IPS-18c (cell line): ENCODE measurements at regions not wholly inside any gene's neighbourhood (a gene's known extent, or its start where the extent isn't known, plus 50 kb on each side); places are given as distances from the start of the nearest gene placed in this dataset.

ENCODE experiments used
- H3K4me3 ChIP-seq: 2 replicates; pipeline ENCODE4 v1.7.0; 2013; ENCODE audit warnings: low read depth, mild to moderate bottlenecking, low read length, moderate library complexity; ENCODE audit not compliant: insufficient read depth
- H3K9me3 ChIP-seq: one replicate; pipeline ENCODE4 v1.6.1; 2013; ENCODE audit warnings: mild to moderate bottlenecking, low read length, moderate library complexity; ENCODE audit not compliant: control insufficient read depth, insufficient read depth

- no peak overlapping the region for H3K4me3 ChIP-seq
- H3K9me3 ChIP-seq: peaks cover 3% of the 10 kb centered on the region
These were observed 172.0 kb upstream of the CADM1 start for GRCh38 chr11:115676206-115676605.

GRCh38 chr11:115674937-115675544 is 170.8 kb upstream of the CADM1 start:
- no peak overlapping the region for H3K4me3 ChIP-seq
- H3K9me3 ChIP-seq: peaks cover 3% of the 10 kb centered on the region

- H3K4me3 ChIP-seq: no peak overlapping the region
- peaks cover 3% of the 10 kb centered on the region for H3K9me3 ChIP-seq
These were observed 170.1 kb upstream of the CADM1 start for GRCh38 chr11:115674176-115674936.

- H3K4me3 ChIP-seq: no peak overlapping the region
- peaks cover 3% of the 10 kb centered on the region for H3K9me3 ChIP-seq
These were observed 169.5 kb upstream of the CADM1 start for GRCh38 chr11:115673720-115674119.

- H3K4me3 ChIP-seq: no peak overlapping the region
- peaks cover 3% of the 10 kb centered on the region for H3K9me3 ChIP-seq
These were observed 168.8 kb upstream of the CADM1 start for GRCh38 chr11:115672999-115673411.

- H3K9me3 ChIP-seq: peaks cover 3% of the 10 kb centered on the region
- H3K4me3 ChIP-seq: no peak overlapping the region
These were observed 168.2 kb upstream of the CADM1 start for GRCh38 chr11:115672412-115672811.

- no peak overlapping the region for H3K4me3 ChIP-seq
- H3K9me3 ChIP-seq: no peaks in the 10 kb centered on the region
These were observed 166.5 kb upstream of the CADM1 start for GRCh38 chr11:115670538-115671205.

- Histone ChIP-seq H3K4me3 (no peak overlapping the region), H3K9me3 (peaks cover 2% of the 10 kb centered on the region)
These were observed 161.7 kb upstream of the CADM1 start for GRCh38 chr11:115665958-115666357.

- H3K4me3 ChIP-seq: no peak overlapping the region
- peaks cover 2% of the 10 kb centered on the region for H3K9me3 ChIP-seq
These were observed 161.1 kb upstream of the CADM1 start for GRCh38 chr11:115665175-115665821.

GRCh38 chr11:115664313-115664712 is 160.1 kb upstream of the CADM1 start:
- H3K4me3 ChIP-seq: no peak overlapping the region
- peaks cover 2% of the 10 kb centered on the region for H3K9me3 ChIP-seq

- peaks cover 2% of the 10 kb centered on the region for H3K9me3 ChIP-seq
- no peak overlapping the region for H3K4me3 ChIP-seq
These were observed 159.6 kb upstream of the CADM1 start for GRCh38 chr11:115663790-115664189.

GRCh38 chr11:115660030-115660805 is 156.0 kb upstream of the CADM1 start:
- Histone ChIP-seq H3K9me3 (peaks cover 2% of the 10 kb centered on the region), H3K4me3 (peak overlapping the region; percentile 46)

- H3K9me3 ChIP-seq: no peaks in the 10 kb centered on the region
- H3K4me3 ChIP-seq: peak overlapping the region; percentile 46
These were observed 155.1 kb upstream of the CADM1 start for GRCh38 chr11:115659061-115659963.

- Histone ChIP-seq H3K4me3 (no peak overlapping the region), H3K9me3 (no peaks in the 10 kb centered on the region)
These were observed 153.4 kb upstream of the CADM1 start for GRCh38 chr11:115657586-115657985.

GRCh38 chr11:115656669-115657068 is 152.5 kb upstream of the CADM1 start:
- Histone ChIP-seq H3K9me3 (no peaks in the 10 kb centered on the region), H3K4me3 (no peak overlapping the region)

GRCh38 chr11:115656041-115656440 is 151.8 kb upstream of the CADM1 start:
- H3K9me3 ChIP-seq: no peaks in the 10 kb centered on the region
- no peak overlapping the region for H3K4me3 ChIP-seq
